A673 (cell line): ENCODE measurements at regions not wholly inside any gene's neighbourhood (a gene's known extent, or its start where the extent isn't known, plus 50 kb on each side); places are given as distances from the start of the nearest gene placed in this dataset.

Experiments used
- CTCF ChIP-seq: fragments of 300-800, 200-600 bp; sonication (generic); conservative IDR thresholded peaks from 2 replicates; pipeline ENCODE4 v1.5.1; 2017; ENCODE audit warnings: low read depth, mild to moderate bottlenecking, antibody characterized with exemption, low read length, moderate library complexity, mixed read lengths
- EZH2 ChIP-seq: fragments of 200-600 bp; sonication (generic); IDR thresholded peaks from 2 replicates; pipeline ENCODE4 v1.6.1; 2017; ENCODE audit warnings: borderline replicate concordance, low read depth, mild to moderate bottlenecking, mixed read lengths, antibody characterized with exemption, low read length; ENCODE audit not compliant: poor library complexity, severe bottlenecking

- TF ChIP-seq CTCF (no peak), EZH2 (no peak)
Observed at GRCh38 chr2:183283209-183283608, 159.0 kb downstream of the NUP35 start.
